A549 (cell line): ENCODE measurements at regions not wholly inside any gene's neighbourhood (a gene's known extent, or its start where the extent isn't known, plus 50 kb on each side); places are given as distances from the start of the nearest gene placed in this dataset.
"Not testable (repeated sequence)": the region's sequence is repeated elsewhere in the genome, so short reads cannot be mapped to it uniquely, and the experiment has no call there.

Source experiments
- JUN ChIP-seq, 2 experiments: fragments of >200 bp; sonication (Bioruptor Twin); formaldehyde crosslinking; IDR thresholded peaks; 2 replicates in 1 of 2; 3 replicates in 1 of 2; pipeline ENCODE4 v1.6.1; 2016 to 2017
- PHF8 ChIP-seq: fragments of 200-600 bp; sonication (generic); IDR thresholded peaks from 2 replicates; pipeline ENCODE4 v1.6.1; 2016; ENCODE audit warnings: low read depth, mild to moderate bottlenecking, antibody characterized with exemption, moderate library complexity, borderline replicate concordance

GRCh38 chr4:158452116-158452515 is 69.6 kb upstream of the RXFP1 start:
- not testable (repeated sequence) for TF ChIP-seq PHF8; JUN (IDR thresholded peaks at IDR 0.05)
